HG03060 (cell line): ENCODE measurements at regions not wholly inside any gene's neighbourhood (a gene's known extent, or its start where the extent isn't known, plus 50 kb on each side); places are given as distances from the start of the nearest gene placed in this dataset.

ENCODE experiments used
- ATAC-seq: cut with Tn5 transposase; IDR thresholded peaks from one replicate; pipeline ENCODE4 v1.9.1; 2021; ENCODE audit warnings: low read depth, moderate number of reproducible peaks; ENCODE audit not compliant: unreplicated experiment

GRCh38 chr2:160628811-160629210 lies 135.2 kb upstream of the RBMS1 start:
- no peak for ATAC-seq

GRCh38 chr2:160630801-160631590 lies 137.4 kb upstream of the RBMS1 start:
- ATAC-seq, result no peak

- ATAC-seq, result no peak
Observed at GRCh38 chr2:160632084-160632975, 138.7 kb upstream of the RBMS1 start.

DNA sequence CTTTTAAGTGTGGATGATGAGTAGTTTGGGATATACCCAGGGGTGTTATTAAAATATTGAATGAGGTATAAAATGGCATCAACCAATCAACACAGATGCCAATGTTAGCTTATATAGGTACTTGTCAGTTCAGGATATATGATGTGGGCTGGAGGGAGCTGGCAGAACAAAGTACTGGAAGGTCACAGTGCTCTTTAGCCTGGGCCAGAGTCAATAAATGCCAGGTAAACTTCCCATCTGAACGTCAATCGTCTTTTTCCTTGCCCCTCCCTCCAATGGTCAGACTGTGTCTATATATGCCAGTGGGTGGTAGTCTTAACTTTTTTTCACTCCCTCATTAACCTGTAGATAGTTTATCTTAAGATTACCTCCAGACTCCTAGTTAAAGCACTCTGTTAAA lies 140.8 kb upstream of the RBMS1 start:
- ATAC-seq, result no peak

DNA sequence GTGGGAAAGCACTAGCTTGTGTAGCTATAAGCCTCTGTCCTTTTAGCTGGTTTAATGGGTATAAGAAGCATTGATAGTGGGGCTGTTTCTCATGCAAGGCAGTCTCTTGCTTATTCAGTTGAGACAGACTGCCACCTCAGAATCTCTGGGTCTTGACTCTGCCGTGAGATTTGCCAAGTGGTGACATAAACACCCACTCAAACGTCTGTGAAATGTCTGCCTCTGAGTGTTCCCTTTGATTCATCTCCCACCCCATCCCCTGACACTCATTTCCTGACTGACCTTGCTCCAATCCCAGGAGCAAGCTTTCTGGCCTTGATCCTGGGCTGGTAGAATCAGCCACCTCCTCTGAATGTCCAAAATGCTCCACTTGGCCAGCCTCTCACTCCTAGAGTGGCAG lies 141.9 kb upstream of the RBMS1 start:
- ATAC-seq, result no peak

GRCh38 chr2:160639472-160639871 lies 145.9 kb upstream of the RBMS1 start:
- ATAC-seq, result no peak

DNA sequence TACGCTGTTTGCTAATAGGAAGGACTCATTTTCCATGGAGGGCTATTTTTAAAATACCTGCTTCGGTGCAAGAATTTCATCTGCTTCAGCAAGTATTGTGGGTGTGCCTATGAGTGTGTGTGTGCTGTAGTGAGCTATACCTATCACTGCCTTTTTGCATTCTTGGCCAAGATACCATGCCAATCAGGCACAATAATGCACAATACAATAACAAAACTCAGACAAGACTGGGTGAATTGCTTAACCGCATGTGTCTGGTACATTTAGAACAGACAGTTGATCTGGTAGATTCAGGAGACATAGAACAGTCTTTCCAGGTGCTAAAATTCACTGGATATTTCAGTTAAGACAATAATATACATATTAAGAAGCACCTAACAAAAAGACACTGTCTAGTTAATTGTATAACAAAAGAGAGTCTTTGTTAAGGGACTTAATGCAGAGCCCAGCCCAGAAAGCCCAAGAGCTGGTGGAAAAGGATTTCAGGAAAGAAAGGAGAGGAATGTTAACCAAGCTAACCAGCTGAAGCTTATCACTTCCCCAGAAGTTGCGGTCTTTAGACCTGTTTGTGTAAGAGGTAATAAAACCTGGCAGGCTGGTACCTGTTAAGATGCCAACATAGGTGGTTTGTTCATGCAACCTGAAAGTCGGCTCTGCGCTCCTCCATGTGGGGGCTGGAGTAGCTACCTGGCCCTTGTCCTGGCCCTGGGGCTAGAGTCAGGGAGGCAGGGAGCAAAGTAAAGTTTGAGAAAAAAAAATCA lies 153.3 kb upstream of the RBMS1 start:
- no peak for ATAC-seq

- ATAC-seq, result no peak
Observed at GRCh38 chr2:160647967-160648685, 154.5 kb upstream of the RBMS1 start.

GRCh38 chr2:160649698-160650097 lies 156.1 kb upstream of the RBMS1 start:
- ATAC-seq, result no peak

DNA sequence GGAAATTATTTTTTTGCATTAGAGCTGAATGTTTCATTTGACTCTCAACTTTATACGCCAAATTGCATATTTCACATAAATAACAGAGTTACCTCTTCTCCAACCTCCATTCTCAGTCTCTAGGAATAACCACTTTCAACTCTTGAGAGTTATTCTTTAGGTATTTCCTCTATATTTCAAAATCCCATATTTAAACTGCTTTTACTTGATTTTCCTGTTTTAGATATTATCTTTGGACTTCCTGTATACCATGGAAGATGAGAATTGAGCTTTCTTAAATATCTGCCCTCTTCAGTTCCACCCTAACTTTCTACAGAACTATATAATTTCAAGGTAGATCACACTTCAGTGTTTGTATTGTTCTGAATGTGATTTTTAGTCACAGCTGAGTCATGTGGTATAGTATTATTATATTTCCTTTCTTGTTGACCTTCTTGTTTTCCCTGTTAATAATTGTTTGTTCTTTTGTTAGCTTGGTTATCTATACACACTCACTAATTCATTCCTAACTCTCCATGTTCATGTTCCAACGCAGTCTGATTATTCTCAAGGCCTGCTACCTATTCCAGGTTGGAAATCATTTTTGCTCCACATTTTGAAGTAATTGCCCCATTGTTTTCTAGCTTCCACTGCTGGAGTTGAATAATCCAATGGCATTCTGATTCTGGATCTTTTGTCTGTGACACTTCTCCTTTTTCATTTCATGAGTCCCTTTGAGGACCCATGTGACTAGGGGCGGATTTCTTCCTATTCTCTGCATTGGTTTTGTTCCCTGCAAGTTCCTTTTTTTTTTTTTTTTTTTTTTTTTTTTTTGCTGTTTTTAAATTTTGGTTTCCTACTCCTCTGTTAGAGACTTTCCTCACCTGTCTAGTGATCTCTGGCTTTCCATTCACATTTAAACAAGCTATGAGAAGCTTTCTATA lies 156.8 kb upstream of the RBMS1 start:
- ATAC-seq, result no peak

DNA sequence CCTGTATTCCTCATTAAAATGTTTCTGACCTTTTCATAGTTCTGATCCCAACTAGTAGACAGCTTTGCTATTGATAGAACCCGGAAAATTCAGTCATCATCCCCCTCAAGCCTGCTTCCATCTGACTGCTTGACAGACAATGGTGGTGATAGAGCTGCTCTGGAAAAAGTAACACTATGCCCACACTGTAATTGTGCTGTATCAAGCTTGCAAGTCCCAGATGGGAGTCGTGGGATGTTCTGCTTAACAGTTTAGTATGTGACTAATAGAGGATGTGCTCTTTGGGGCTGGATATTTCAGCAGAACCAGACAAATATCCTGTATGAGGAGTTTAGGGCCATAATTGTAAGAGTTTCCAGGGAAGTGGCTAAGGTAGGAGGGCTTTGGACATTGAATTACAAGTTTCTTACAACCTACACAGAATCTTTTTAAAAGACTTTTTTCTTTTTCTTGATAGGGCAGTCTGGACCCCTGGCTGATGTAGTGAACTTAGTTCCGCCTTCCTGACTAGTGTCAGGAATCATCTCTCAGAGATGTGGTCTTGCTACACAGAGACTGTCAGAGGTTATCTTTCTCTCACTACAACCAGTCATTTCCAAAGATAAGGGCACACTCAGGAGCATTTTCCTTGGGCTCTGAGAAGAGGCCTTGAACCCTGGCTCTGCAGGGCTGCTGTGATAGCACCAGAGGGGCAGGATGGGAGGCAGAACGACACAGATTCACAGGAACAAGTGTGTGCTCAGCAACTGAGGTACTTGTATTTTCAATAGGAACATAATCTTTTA lies 158.0 kb upstream of the RBMS1 start:
- no peak for ATAC-seq

- peak; percentile 78 for ATAC-seq
Observed at GRCh38 chr2:160652236-160652635, 158.6 kb upstream of the RBMS1 start.

DNA sequence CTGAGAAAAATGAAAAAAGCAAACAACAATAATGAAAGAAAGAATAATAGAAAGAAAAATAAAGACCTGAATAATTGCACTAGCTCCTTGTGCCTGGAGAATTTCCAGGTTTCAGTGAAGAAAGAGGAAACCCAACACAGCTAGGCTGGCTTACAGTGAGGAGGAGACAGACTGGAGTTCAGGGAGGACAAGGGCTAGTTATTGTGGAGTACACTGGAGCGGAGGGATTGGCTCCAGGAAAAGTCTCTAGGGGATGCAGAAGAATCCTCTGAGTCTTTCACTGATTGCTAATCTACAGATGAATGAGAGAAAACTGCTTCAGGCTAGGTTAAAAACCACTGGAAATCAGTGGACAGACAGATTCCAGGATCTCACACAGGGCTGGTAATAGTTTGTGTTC lies 163.6 kb upstream of the RBMS1 start:
- no peak for ATAC-seq

DNA sequence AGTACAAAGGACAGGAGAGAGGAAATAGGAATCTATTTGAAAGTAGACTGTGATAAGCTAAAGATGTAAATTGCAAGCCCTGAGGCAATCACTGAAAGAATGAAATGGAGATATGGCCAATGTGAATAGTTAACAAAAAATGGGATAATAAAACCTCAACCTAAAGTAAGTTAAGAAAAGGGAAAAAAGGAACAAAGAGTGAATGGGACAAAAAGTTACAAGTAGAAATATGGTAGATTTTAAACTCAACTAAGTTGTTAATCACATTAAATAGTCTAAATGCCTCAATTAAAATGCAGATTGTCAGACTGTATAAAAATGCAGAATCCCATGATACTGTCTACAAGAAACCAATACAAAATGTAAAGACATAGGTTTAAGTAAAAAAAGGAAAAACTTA lies 165.2 kb upstream of the RBMS1 start:
- no peak for ATAC-seq

DNA sequence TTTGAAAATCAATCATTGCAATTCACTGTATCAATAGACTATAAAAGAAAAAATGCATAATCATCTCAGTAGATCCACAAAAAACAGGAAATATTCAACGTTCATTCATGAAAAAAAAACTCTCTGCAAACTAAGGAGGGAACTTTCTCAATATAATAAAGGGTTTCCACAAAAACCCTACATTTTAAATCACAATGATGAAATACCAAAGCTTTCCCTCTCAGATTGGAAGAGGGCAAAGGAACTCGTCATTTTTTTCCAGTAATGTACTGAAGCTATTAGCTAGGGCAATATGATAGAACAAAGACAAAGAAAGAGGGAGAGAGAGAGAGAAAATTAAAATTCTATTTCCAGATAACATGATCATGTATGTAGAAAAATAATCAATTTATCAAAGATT lies 167.1 kb upstream of the RBMS1 start:
- ATAC-seq, result no peak

GRCh38 chr2:160664603-160665140 lies 171.1 kb upstream of the RBMS1 start:
- no peak for ATAC-seq

- peak; percentile 86 for ATAC-seq
Observed at GRCh38 chr2:160666154-160667060, 172.8 kb upstream of the RBMS1 start.
